H9 (cell line): ENCODE measurements at regions not wholly inside any gene's neighbourhood (a gene's known extent, or its start where the extent isn't known, plus 50 kb on each side); places are given as distances from the start of the nearest gene placed in this dataset.

Experiments used
- DNase-seq: peaks from one replicate; pipeline ENCODE4 v3.0.0-alpha.2; 2017
- H2AFZ ChIP-seq: one replicate; pipeline ENCODE4 v1.6.1; 2013; ENCODE audit warnings: mild to moderate bottlenecking, low read length, control low read depth, moderate library complexity
- H2AK5ac ChIP-seq: 2 replicates; pipeline ENCODE4 v1.6.1; 2013; ENCODE audit warnings: low read length, control low read depth, mixed read lengths; ENCODE audit not compliant: insufficient read length
- H2BK120ac ChIP-seq: one replicate; pipeline ENCODE4 v1.6.1; 2013; ENCODE audit warnings: low read depth, mild to moderate bottlenecking, low read length, control low read depth, inconsistent platforms; ENCODE audit not compliant: poor library complexity, severe bottlenecking
- H2BK12ac ChIP-seq: 2 replicates; pipeline ENCODE4 v1.6.1; 2013; ENCODE audit warnings: low read length, control low read depth, mixed read lengths, low read depth; ENCODE audit not compliant: insufficient read length
- H2BK15ac ChIP-seq: 2 replicates; pipeline ENCODE4 v1.6.1; 2013; ENCODE audit warnings: low read depth, low read length, control low read depth
- H2BK20ac ChIP-seq: one replicate; pipeline ENCODE4 v1.6.1; 2013; ENCODE audit warnings: low read depth, mild to moderate bottlenecking, low read length, control low read depth, inconsistent platforms; ENCODE audit not compliant: poor library complexity, severe bottlenecking
- H2BK5ac ChIP-seq: 2 replicates; pipeline ENCODE4 v1.6.1; 2013; ENCODE audit warnings: low read length, control low read depth, mixed read lengths; ENCODE audit not compliant: insufficient read length
- H3K14ac ChIP-seq: 2 replicates; pipeline ENCODE4 v1.6.1; 2013; ENCODE audit warnings: low read length, control low read depth; ENCODE audit not compliant: insufficient read depth
- H3K18ac ChIP-seq: 2 replicates; pipeline ENCODE4 v1.6.1; 2013; ENCODE audit warnings: low read depth, mild to moderate bottlenecking, mixed read lengths, low read length, control low read depth; ENCODE audit not compliant: insufficient read length
- H3K23ac ChIP-seq: 2 replicates; pipeline ENCODE4 v1.6.1; 2013; ENCODE audit warnings: low read length, control low read depth, mixed read lengths, low read depth; ENCODE audit not compliant: insufficient read length
- H3K23me2 ChIP-seq: 2 replicates; pipeline ENCODE4 v1.6.1; 2013; ENCODE audit warnings: low read depth, mild to moderate bottlenecking, mixed read lengths, low read length, control low read depth; ENCODE audit not compliant: insufficient read length, poor library complexity, severe bottlenecking
- H3K27ac ChIP-seq: 2 replicates; pipeline ENCODE4 v1.5.1; 2013; ENCODE audit warnings: low read length, control low read depth, mixed read lengths, low read depth; ENCODE audit not compliant: insufficient read length
- H3K27me3 ChIP-seq: 2 replicates; pipeline ENCODE4 v1.6.1; 2013; ENCODE audit warnings: low read length, control low read depth, inconsistent platforms; ENCODE audit not compliant: insufficient read depth
- H3K4ac ChIP-seq: 2 replicates; pipeline ENCODE4 v1.6.1; 2013; ENCODE audit warnings: low read depth, mild to moderate bottlenecking, control low read depth, inconsistent platforms, low read length, moderate library complexity
- H3K4me1 ChIP-seq: 2 replicates; pipeline ENCODE4 v1.6.1; 2013; ENCODE audit warnings: low read length, control low read depth, inconsistent platforms; ENCODE audit not compliant: insufficient read depth
- H3K4me2 ChIP-seq: 2 replicates; pipeline ENCODE4 v1.6.1; 2013; ENCODE audit warnings: low read length, control low read depth, mixed read lengths; ENCODE audit not compliant: insufficient read length, insufficient read depth
- H3K56ac ChIP-seq: 2 replicates; pipeline ENCODE4 v1.6.1; 2013; ENCODE audit warnings: low read depth, mild to moderate bottlenecking, mixed read lengths, low read length, control low read depth; ENCODE audit not compliant: insufficient read length
- H3K79me1 ChIP-seq: 2 replicates; pipeline ENCODE4 v1.6.1; 2013; ENCODE audit warnings: low read depth, mild to moderate bottlenecking, moderate library complexity, low read length, control low read depth, inconsistent platforms; ENCODE audit not compliant: insufficient read depth, poor library complexity, severe bottlenecking
- H3K79me2 ChIP-seq: 2 replicates; pipeline ENCODE4 v1.6.1; 2013; ENCODE audit warnings: low read length, control low read depth, inconsistent platforms; ENCODE audit not compliant: insufficient read depth
- H3K9ac ChIP-seq: 2 replicates; pipeline ENCODE4 v1.6.1; 2013; ENCODE audit warnings: low read length, control low read depth, mixed read lengths; ENCODE audit not compliant: insufficient read length; ENCODE audit errors: extremely low read depth
- H3K9me3 ChIP-seq: one replicate; pipeline ENCODE4 v1.6.1; 2013; ENCODE audit warnings: low read depth, low read length, inconsistent platforms; ENCODE audit not compliant: control insufficient read depth
- H3T11ph ChIP-seq: one replicate; pipeline ENCODE4 v1.6.1; 2013; ENCODE audit warnings: mild to moderate bottlenecking, low read length, control low read depth, inconsistent platforms
- H4K20me1 ChIP-seq: one replicate; pipeline ENCODE4 v1.6.1; 2013; ENCODE audit not compliant: control insufficient read depth, insufficient read length, insufficient read depth
- H4K5ac ChIP-seq: 2 replicates; pipeline ENCODE4 v1.6.1; 2013; ENCODE audit warnings: low read depth, mild to moderate bottlenecking, mixed read lengths, low read length, control low read depth; ENCODE audit not compliant: insufficient read length
- H4K8ac ChIP-seq: replicated peaks from 2 replicates; pipeline ENCODE4 v1.6.1; 2013; ENCODE audit warnings: low read length, control low read depth, mixed read lengths, low read depth; ENCODE audit not compliant: insufficient read length
- H4K91ac ChIP-seq: 2 replicates; pipeline ENCODE4 v1.6.1; 2013; ENCODE audit warnings: low read depth, mild to moderate bottlenecking, moderate library complexity, mixed read lengths, low read length, control low read depth; ENCODE audit not compliant: insufficient read length
- H3K27ac Mint-ChIP-seq, 3 experiments: 2 replicates in 2 of 3; 3 replicates in 1 of 3; pipeline ENCODE4 v1.8.0; 2020 to 2021; ENCODE audit warnings: mixed read lengths in 3 of 3, mild to moderate bottlenecking in 1 of 3, moderate library complexity in 1 of 3
- H3K27me3 Mint-ChIP-seq: 2 replicates; pipeline ENCODE4 v1.8.0; 2021; ENCODE audit warnings: low read depth, mild to moderate bottlenecking, moderate library complexity, mixed read lengths
- H3K36me3 Mint-ChIP-seq, 3 experiments: 2 replicates in 2 of 3; 3 replicates in 1 of 3; pipeline ENCODE4 v1.8.0; 2020 to 2021; ENCODE audit warnings: low read depth in 3 of 3, mixed read lengths in 3 of 3; ENCODE audit not compliant: insufficient read depth in 1 of 3
- H3K4me1 Mint-ChIP-seq, 2 experiments: 2 replicates each; pipeline ENCODE4 v1.8.0; 2020; ENCODE audit warnings: mixed read lengths in 2 of 2
- H3K4me3 Mint-ChIP-seq, 2 experiments: 2 replicates in 1 of 2; 3 replicates in 1 of 2; pipeline ENCODE4 v1.8.0; 2020 to 2021; ENCODE audit warnings: mild to moderate bottlenecking in 2 of 2, mixed read lengths in 2 of 2, moderate library complexity in 1 of 2
- H3K9me3 Mint-ChIP-seq, 2 experiments: 2 replicates in 1 of 2; 3 replicates in 1 of 2; pipeline ENCODE4 v1.8.0; 2020; ENCODE audit warnings: mild to moderate bottlenecking in 2 of 2, mixed read lengths in 2 of 2, moderate library complexity in 1 of 2
- WGBS: extraction: QIAGEN DNeasy Blood & Tissue Kit; methylation state at CpG from one replicate; pipeline ENCODE4 v1.1.7; 2013; ENCODE audit warnings: missing lambda C conversion rate, low lambda C conversion rate, mixed read lengths; ENCODE audit not compliant: insufficient read length; ENCODE audit errors: extremely low coverage; 5-methylcytosine and 5-hydroxymethylcytosine counted together
- TF ChIP-seq, protein P1 (sequence below): fragments of 200-600 bp; sonication (generic); conservative IDR thresholded peaks from 3 replicates; pipeline ENCODE4 v1.8.0; 2021; ENCODE audit warnings: antibody characterized with exemption, mild to moderate bottlenecking

DNA sequence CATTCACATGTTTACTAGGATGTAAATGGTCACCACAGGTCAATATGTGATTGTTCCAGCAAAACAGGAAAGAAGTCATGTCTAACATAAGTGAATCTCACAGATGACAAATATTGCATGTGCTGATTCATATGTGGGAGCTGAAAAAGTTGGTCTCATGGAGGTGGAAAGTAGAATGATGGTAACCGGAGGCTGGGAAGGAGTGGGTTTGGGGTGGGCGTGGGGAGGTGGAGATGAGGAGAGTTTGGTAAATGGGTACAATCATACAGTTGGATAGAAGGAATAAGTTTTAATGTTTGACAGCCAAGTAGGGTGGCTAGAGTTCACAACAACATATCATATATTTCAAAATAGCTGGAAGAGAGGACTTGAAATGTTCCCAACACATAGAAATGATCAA is 83.8 kb upstream of the RANBP3L start:
- Histone ChIP-seq H3K14ac (no peak overlapping the region), H4K5ac (no peak overlapping the region), H3K56ac (no peak overlapping the region), H3K23ac (no peak overlapping the region), H2AFZ (no peak overlapping the region), H3K27ac (no peak overlapping the region), H3K79me2 (no peaks in the 10 kb centered on the region), H3K9ac (no peak overlapping the region), H3K9me3 (no peaks in the 10 kb centered on the region), H2BK12ac (no peak overlapping the region), H3K18ac (no peak overlapping the region), H2AK5ac (no peak overlapping the region), H3K4ac (no peak overlapping the region), H4K8ac (no peak overlapping the region), H3K4me2 (no peak overlapping the region), H4K20me1 (no peaks in the 10 kb centered on the region), H3K79me1 (no peaks in the 10 kb centered on the region), H4K91ac (no peak overlapping the region), H3K4me1 (no peaks in the 10 kb centered on the region), H2BK15ac (no peak overlapping the region), H2BK5ac (no peak overlapping the region), H2BK20ac (no peak overlapping the region), H2BK120ac (no peak overlapping the region), H3T11ph (no peak overlapping the region), H3K23me2 (no peaks in the 10 kb centered on the region), H3K27me3 (no peaks in the 10 kb centered on the region)
- no peak for DNase-seq
- Mint-ChIP-seq H3K27ac (no peak overlapping the region), H3K4me1 (peaks cover 6 to 7% of the 10 kb centered on the region in 2 experiments), H3K4me3 (no peak overlapping the region), H3K9me3 (no peaks in the 10 kb centered on the region), H3K36me3 (no peaks in the 10 kb centered on the region), H3K27me3 (peaks cover 2% of the 10 kb centered on the region)
- WGBS = 100% methylated on average over 1 of the region's 2 CpGs
- TF ChIP-seq, protein P1, sequence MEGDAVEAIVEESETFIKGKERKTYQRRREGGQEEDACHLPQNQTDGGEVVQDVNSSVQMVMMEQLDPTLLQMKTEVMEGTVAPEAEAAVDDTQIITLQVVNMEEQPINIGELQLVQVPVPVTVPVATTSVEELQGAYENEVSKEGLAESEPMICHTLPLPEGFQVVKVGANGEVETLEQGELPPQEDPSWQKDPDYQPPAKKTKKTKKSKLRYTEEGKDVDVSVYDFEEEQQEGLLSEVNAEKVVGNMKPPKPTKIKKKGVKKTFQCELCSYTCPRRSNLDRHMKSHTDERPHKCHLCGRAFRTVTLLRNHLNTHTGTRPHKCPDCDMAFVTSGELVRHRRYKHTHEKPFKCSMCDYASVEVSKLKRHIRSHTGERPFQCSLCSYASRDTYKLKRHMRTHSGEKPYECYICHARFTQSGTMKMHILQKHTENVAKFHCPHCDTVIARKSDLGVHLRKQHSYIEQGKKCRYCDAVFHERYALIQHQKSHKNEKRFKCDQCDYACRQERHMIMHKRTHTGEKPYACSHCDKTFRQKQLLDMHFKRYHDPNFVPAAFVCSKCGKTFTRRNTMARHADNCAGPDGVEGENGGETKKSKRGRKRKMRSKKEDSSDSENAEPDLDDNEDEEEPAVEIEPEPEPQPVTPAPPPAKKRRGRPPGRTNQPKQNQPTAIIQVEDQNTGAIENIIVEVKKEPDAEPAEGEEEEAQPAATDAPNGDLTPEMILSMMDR = no peak
